Stomach (tissue), 4 donors: ENCODE measurements at regions not wholly inside any gene's neighbourhood (a gene's known extent, or its start where the extent isn't known, plus 50 kb on each side); places are given as distances from the start of the nearest gene placed in this dataset.

Experiments used
- CTCF ChIP-seq, 7 experiments: fragments of 450-650 bp in 4 of 7; fragments of 200-600 bp in 3 of 7; sonication (generic) in 3 of 7; IDR thresholded peaks; one replicate each; pipeline ENCODE4 v1.5.1; 2016 to 2019; ENCODE audit warnings: antibody characterized with exemption in 7 of 7, control low read depth in 2 of 7, mild to moderate bottlenecking in 1 of 7
- EP300 ChIP-seq: sonication (generic); formaldehyde crosslinking; IDR thresholded peaks from one replicate; pipeline ENCODE4 v1.6.1; 2017; ENCODE audit warnings: antibody characterized with exemption
- POLR2A ChIP-seq, 4 donors: fragments of 450-650 bp; IDR thresholded peaks; one replicate each; pipeline ENCODE4 v1.6.1; 2016; ENCODE audit warnings: antibody characterized with exemption in 4 of 4, control low read depth in 2 of 4, mild to moderate bottlenecking in 1 of 4, moderate library complexity in 1 of 4

DNA sequence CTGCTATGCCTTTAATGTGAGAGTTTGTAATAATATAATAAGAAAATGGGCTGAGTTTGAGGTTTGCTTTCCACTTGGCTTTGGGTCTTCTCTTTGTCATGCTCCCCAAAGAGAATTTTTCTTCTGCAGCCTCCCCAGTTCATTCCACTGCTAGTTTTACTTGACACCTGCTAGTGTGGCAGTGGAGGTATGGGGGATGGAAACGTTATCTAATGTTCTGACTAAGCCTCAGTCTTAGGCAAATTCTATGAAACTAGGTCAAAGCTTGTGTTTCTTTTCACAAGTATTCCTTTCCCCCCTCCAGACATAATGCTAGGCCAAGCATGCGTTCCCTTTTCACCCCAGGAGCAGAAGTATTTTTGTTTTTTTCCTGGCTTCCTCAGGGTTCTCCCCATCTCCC is 67.5 kb downstream of the PPP1R2C start:
- TF ChIP-seq CTCF (IDR thresholded peaks at IDR 0.05) (no peak), POLR2A (IDR thresholded peaks at IDR 0.05) (no peak), EP300 (no peak)
